SK-N-SH (cell line): ENCODE measurements at regions not wholly inside any gene's neighbourhood (a gene's known extent, or its start where the extent isn't known, plus 50 kb on each side); places are given as distances from the start of the nearest gene placed in this dataset.

Source experiments
- CTCF ChIA-PET: fragments of 300-600, 350-600 bp; formaldehyde crosslinking; extraction: SDS; loops from one replicate; lab custom pipeline; 2021; lab: Yijun Ruan, JAX
- POLR2A ChIA-PET: fragments of 350-600 bp; sonication (Branson Sonifier 250); formaldehyde crosslinking; extraction: SDS; loops from one replicate; lab custom pipeline; 2020; ENCODE audit warnings: antibody characterized with exemption, inconsistent platforms; lab: Yijun Ruan, JAX
- DNase-seq: peaks from one replicate; pipeline ENCODE4 v3.0.0; 2012
- H2AFZ ChIP-seq: fragments of 200-600 bp; sonication (generic); 2 replicates; pipeline ENCODE4 v1.8.1; 2016; ENCODE audit warnings: antibody characterized with exemption, mild to moderate bottlenecking, low read depth
- H3F3A ChIP-seq: fragments of 200-600 bp; sonication (generic); replicated peaks from 2 replicates; pipeline ENCODE3; 2016; ENCODE audit warnings: antibody characterized with exemption, mild to moderate bottlenecking; ENCODE audit not compliant: insufficient read depth
- H3K27ac ChIP-seq, 2 experiments: fragments of 200-500 bp in 1 of 2; fragments of 200-600 bp in 1 of 2; sonication (Bioruptor generic) in 1 of 2; sonication (generic), shearing (Covaris generic) in 1 of 2; 2 replicates each; pipeline versions ENCODE4 v1.5.1 to v1.6.1; 2014 to 2016; ENCODE audit warnings: low read depth in 2 of 2, inconsistent platforms in 1 of 2, low read length in 1 of 2, mild to moderate bottlenecking in 1 of 2, mixed read lengths in 1 of 2
- H3K27me3 ChIP-seq: fragments of 200-600 bp; sonication (generic), shearing (Covaris generic); 2 replicates; pipeline ENCODE4 v1.6.1; 2016; ENCODE audit warnings: mixed run types; ENCODE audit not compliant: insufficient read depth
- H3K36me3 ChIP-seq, 2 experiments: fragments of 200-500 bp in 1 of 2; fragments of 200-600 bp in 1 of 2; sonication (Bioruptor generic) in 1 of 2; sonication (generic) in 1 of 2; replicated peaks in 1 of 2; 2 replicates each; pipeline versions ENCODE3 to v1.5.1; 2014 to 2016; ENCODE audit warnings: low read length in 1 of 2, mild to moderate bottlenecking in 1 of 2; ENCODE audit not compliant: insufficient read depth in 2 of 2, control insufficient read depth in 1 of 2
- H3K4me1 ChIP-seq, 2 experiments: fragments of 200-500 bp in 1 of 2; fragments of 200-600 bp in 1 of 2; sonication (Bioruptor generic) in 1 of 2; sonication (generic), shearing (Covaris generic) in 1 of 2; 2 replicates each; pipeline versions ENCODE4 v1.5.1 to v1.6.1; 2014 to 2016; ENCODE audit warnings: low read depth in 1 of 2, low read length in 1 of 2, mixed run types in 1 of 2; ENCODE audit not compliant: insufficient read depth in 2 of 2, control insufficient read depth in 1 of 2
- H3K4me2 ChIP-seq: fragments of 200-600 bp; sonication (generic), shearing (Covaris generic); 2 replicates; pipeline ENCODE4 v1.6.1; 2017; ENCODE audit warnings: mixed run types
- H3K4me3 ChIP-seq, 2 experiments: fragments of 200-500 bp in 1 of 2; fragments of 200-600 bp in 1 of 2; sonication (Bioruptor generic) in 1 of 2; sonication (generic), shearing (Covaris generic) in 1 of 2; 2 replicates each; pipeline versions ENCODE4 v1.5.1 to v1.8.1; 2014 to 2016; ENCODE audit warnings: low read depth in 2 of 2, inconsistent platforms in 1 of 2, low read length in 1 of 2, mild to moderate bottlenecking in 1 of 2, mixed read lengths in 1 of 2, moderate library complexity in 1 of 2
- H3K79me2 ChIP-seq: fragments of 200-600 bp; sonication (generic); 2 replicates; pipeline ENCODE4 v1.8.1; 2017; ENCODE audit warnings: mild to moderate bottlenecking; ENCODE audit not compliant: insufficient read depth
- H3K9ac ChIP-seq: fragments of 200-600 bp; sonication (generic); 2 replicates; pipeline ENCODE4 v1.6.1; 2017; ENCODE audit warnings: mixed run types
- H3K9me2 ChIP-seq: fragments of 200-600 bp; sonication (generic); 2 replicates; pipeline ENCODE4 v1.6.1; 2017; ENCODE audit warnings: mixed run types
- H3K9me3 ChIP-seq: fragments of 200-600 bp; sonication (generic); 2 replicates; pipeline ENCODE4 v1.6.1; 2017; ENCODE audit warnings: mixed run types, mild to moderate bottlenecking, moderate library complexity
- H4K20me1 ChIP-seq: fragments of 200-600 bp; sonication (generic); 2 replicates; pipeline ENCODE4 v1.6.1; 2017; ENCODE audit warnings: mild to moderate bottlenecking, mixed run types; ENCODE audit not compliant: insufficient read depth
- ELF1 ChIP-seq: IDR thresholded peaks from 2 replicates; pipeline ENCODE4 v1.4.0; 2012
- EP300 ChIP-seq, 2 experiments: IDR thresholded peaks; 2 replicates each; pipeline versions ENCODE4 v1.4.0 to v1.6.1; 2012; ENCODE audit warnings: borderline replicate concordance in 1 of 2, low read depth in 1 of 2, low read length in 1 of 2
- FOSL2 ChIP-seq: IDR thresholded peaks from 2 replicates; pipeline ENCODE4 v1.4.0; 2012; ENCODE audit warnings: low read depth, mild to moderate bottlenecking, moderate library complexity, borderline replicate concordance
- FOXJ3 ChIP-seq: sonication (generic); formaldehyde crosslinking; IDR thresholded peaks from 2 replicates; pipeline ENCODE4 v1.5.1; 2020; ENCODE audit warnings: mild to moderate bottlenecking, missing genetic modification reagents
- GABPA ChIP-seq: IDR thresholded peaks from 2 replicates; pipeline ENCODE4 v1.4.0; 2012; ENCODE audit warnings: low read depth, mild to moderate bottlenecking
- JUND ChIP-seq: IDR thresholded peaks from 2 replicates; pipeline ENCODE4 v1.4.0; 2012
- MXI1 ChIP-seq: IDR thresholded peaks from 2 replicates; pipeline ENCODE4 v1.6.1; 2012; ENCODE audit warnings: mild to moderate bottlenecking, low read depth, low read length, improper control_type of control experiment
- NFIC ChIP-seq: IDR thresholded peaks from 2 replicates; pipeline ENCODE4 v1.4.0; 2012; ENCODE audit warnings: borderline replicate concordance
- TCF12 ChIP-seq: IDR thresholded peaks from 2 replicates; pipeline ENCODE4 v1.4.0; 2012
- TEAD4 ChIP-seq: IDR thresholded peaks from 2 replicates; pipeline ENCODE4 v1.4.0; 2012; ENCODE audit warnings: mild to moderate bottlenecking, borderline replicate concordance; ENCODE audit not compliant: insufficient read depth
- WGBS: methylation state at CpG from one replicate; pipeline ENCODE4 v1.1.6; 2017; ENCODE audit warnings: low lambda C conversion rate; 5-methylcytosine and 5-hydroxymethylcytosine counted together
- TF ChIP-seq, protein P1 (sequence below): fragments of 150-350 bp; IDR thresholded peaks from 2 replicates; pipeline ENCODE4 v1.6.1; 2017; ENCODE audit warnings: antibody characterized with exemption, low read length, low read depth, borderline replicate concordance
- TF ChIP-seq, protein P2 (sequence below): fragments of 150-350 bp; IDR thresholded peaks from 2 replicates; pipeline ENCODE4 v1.6.1; 2016; ENCODE audit warnings: mild to moderate bottlenecking, low read depth, low read length
- TF ChIP-seq, protein P3 (sequence below): IDR thresholded peaks from 2 replicates; pipeline ENCODE4 v1.4.0; 2012; ENCODE audit warnings: low read depth, borderline replicate concordance
- TF ChIP-seq, protein P4 (sequence below): fragments of 200-600 bp; sonication (generic); IDR thresholded peaks from 2 replicates; pipeline ENCODE4 v1.6.1; 2017; ENCODE audit warnings: antibody characterized with exemption, mild to moderate bottlenecking, moderate library complexity

DNA sequence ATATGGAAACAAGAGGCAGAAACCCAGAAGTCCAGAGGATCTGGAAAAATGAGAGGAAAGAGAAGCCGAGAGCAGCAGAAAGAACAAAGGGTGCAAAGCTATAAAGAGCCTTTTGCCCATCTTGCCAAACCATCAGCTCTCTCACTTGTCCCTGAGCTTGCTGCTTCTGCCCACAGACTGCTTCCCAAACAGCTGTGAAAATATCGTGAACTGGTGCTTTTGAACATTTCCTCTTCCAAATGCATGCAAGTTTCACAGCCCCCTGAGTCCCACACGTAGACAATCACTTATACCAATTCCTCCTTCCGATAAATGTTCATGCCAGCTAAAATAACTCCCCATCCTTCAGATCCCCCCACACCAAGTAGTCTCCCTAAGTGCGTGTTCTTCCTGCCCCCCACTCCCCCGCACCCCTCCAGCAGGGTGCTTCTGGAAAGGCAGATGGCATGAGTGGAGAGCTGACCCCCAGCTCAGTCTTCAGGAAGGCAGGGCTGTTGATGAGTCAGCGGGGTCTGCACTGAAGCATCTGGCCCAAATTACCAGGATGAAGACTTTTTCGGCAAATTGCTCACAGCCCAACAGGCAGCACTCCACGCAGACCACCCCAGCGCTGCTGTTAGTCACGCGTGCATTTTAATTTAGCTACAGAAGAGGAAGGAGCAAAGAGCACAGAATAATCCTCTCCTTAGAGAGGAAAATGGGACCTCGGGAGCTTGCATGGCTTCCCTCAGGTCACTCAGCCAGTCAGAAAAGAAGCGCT lies 76.1 kb upstream of the KCNMA1 start:
- no peak overlapping the region for H3K4me2 ChIP-seq
- no peaks in the 10 kb centered on the region for H3K79me2 ChIP-seq
- no peaks in the 10 kb centered on the region for H3K27me3 ChIP-seq
- no peaks in the 10 kb centered on the region for H3K9me3 ChIP-seq
- H4K20me1 ChIP-seq, result no peaks in the 10 kb centered on the region
- TF ChIP-seq FOSL2 (peak; percentile 21; the same call in 1 of the 2 replicates), JUND (no peak), ELF1 (no peak), FOXJ3 (CRISPR knock-in tag) (no peak), TCF12 (peak; percentile 58; the same call in 1 of the 2 replicates), NFIC (no peak), EP300 (IDR thresholded peaks at IDR 0.05; ENCODE audit: borderline replicate concordance in 1 of 2, low read depth in 1 of 2, low read length in 1 of 2) (no peak), TEAD4 (no peak), MXI1 (no peak), GABPA (no peak)
- TF ChIP-seq, protein P1, sequence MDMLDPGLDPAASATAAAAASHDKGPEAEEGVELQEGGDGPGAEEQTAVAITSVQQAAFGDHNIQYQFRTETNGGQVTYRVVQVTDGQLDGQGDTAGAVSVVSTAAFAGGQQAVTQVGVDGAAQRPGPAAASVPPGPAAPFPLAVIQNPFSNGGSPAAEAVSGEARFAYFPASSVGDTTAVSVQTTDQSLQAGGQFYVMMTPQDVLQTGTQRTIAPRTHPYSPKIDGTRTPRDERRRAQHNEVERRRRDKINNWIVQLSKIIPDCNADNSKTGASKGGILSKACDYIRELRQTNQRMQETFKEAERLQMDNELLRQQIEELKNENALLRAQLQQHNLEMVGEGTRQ, result no peak
- TF ChIP-seq, protein P2, sequence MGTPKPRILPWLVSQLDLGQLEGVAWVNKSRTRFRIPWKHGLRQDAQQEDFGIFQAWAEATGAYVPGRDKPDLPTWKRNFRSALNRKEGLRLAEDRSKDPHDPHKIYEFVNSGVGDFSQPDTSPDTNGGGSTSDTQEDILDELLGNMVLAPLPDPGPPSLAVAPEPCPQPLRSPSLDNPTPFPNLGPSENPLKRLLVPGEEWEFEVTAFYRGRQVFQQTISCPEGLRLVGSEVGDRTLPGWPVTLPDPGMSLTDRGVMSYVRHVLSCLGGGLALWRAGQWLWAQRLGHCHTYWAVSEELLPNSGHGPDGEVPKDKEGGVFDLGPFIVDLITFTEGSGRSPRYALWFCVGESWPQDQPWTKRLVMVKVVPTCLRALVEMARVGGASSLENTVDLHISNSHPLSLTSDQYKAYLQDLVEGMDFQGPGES, result no peak
- TF ChIP-seq, protein P3, sequence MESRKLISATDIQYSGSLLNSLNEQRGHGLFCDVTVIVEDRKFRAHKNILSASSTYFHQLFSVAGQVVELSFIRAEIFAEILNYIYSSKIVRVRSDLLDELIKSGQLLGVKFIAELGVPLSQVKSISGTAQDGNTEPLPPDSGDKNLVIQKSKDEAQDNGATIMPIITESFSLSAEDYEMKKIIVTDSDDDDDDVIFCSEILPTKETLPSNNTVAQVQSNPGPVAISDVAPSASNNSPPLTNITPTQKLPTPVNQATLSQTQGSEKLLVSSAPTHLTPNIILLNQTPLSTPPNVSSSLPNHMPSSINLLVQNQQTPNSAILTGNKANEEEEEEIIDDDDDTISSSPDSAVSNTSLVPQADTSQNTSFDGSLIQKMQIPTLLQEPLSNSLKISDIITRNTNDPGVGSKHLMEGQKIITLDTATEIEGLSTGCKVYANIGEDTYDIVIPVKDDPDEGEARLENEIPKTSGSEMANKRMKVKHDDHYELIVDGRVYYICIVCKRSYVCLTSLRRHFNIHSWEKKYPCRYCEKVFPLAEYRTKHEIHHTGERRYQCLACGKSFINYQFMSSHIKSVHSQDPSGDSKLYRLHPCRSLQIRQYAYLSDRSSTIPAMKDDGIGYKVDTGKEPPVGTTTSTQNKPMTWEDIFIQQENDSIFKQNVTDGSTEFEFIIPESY, result no peak
- TF ChIP-seq, protein P4, sequence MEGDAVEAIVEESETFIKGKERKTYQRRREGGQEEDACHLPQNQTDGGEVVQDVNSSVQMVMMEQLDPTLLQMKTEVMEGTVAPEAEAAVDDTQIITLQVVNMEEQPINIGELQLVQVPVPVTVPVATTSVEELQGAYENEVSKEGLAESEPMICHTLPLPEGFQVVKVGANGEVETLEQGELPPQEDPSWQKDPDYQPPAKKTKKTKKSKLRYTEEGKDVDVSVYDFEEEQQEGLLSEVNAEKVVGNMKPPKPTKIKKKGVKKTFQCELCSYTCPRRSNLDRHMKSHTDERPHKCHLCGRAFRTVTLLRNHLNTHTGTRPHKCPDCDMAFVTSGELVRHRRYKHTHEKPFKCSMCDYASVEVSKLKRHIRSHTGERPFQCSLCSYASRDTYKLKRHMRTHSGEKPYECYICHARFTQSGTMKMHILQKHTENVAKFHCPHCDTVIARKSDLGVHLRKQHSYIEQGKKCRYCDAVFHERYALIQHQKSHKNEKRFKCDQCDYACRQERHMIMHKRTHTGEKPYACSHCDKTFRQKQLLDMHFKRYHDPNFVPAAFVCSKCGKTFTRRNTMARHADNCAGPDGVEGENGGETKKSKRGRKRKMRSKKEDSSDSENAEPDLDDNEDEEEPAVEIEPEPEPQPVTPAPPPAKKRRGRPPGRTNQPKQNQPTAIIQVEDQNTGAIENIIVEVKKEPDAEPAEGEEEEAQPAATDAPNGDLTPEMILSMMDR, result no peak
- H3K9ac ChIP-seq, result no peak overlapping the region
- POLR2A ChIA-PET, result no interaction called here
- no peaks in the 10 kb centered on the region for H3F3A ChIP-seq
- DNase-seq, result peak; percentile 55
- H3K4me3 ChIP-seq, result no peak overlapping the region
- no peak overlapping the region for H2AFZ ChIP-seq
- 78% methylated on average over 11 of the region's 14 CpGs for WGBS
- H3K9me2 ChIP-seq, result no peaks in the 10 kb centered on the region
- CTCF ChIA-PET, result interaction anchor here (0.8 to 5.8 kb wide), 13 partner anchors 9 to 548 kb away, joined by 3 to 55 read pairs (median 3); no protein-coding TSS in a partner anchor
- H3K27ac ChIP-seq, result no peak overlapping the region; a peak in 1 of 4 replicates
- H3K4me1 ChIP-seq, result peaks cover 4 to 14% of the 10 kb centered on the region in 2 experiments; a peak in 2 of 4 replicates
- no peaks in the 10 kb centered on the region for H3K36me3 ChIP-seq
